Kidney epithelial cell (primary cell): ENCODE measurements at regions not wholly inside any gene's neighbourhood (a gene's known extent, or its start where the extent isn't known, plus 50 kb on each side); places are given as distances from the start of the nearest gene placed in this dataset.

Experiments
- DNase-seq: peaks from one replicate; pipeline ENCODE4 v3.0.0-alpha.2; 2010; ENCODE audit warnings: low read depth
- H3K27me3 ChIP-seq: 2 replicates; pipeline ENCODE4 v1.6.0; 2011; ENCODE audit warnings: low read length; ENCODE audit not compliant: control insufficient read depth, insufficient read depth
- H3K36me3 ChIP-seq: 2 replicates; pipeline ENCODE4 v1.5.1; 2011; ENCODE audit warnings: low read length; ENCODE audit not compliant: control insufficient read depth, insufficient read depth
- H3K4me3 ChIP-seq: 2 replicates; pipeline ENCODE4 v1.5.1; 2011; ENCODE audit warnings: low read depth, mild to moderate bottlenecking, control low read depth, low read length
- TF ChIP-seq, protein P1 (sequence below): IDR thresholded peaks from 2 replicates; pipeline ENCODE4 v1.5.1; 2011; ENCODE audit warnings: mild to moderate bottlenecking, moderate library complexity, low read length, control low read depth, inconsistent platforms; ENCODE audit not compliant: insufficient read depth, poor library complexity, severe bottlenecking

DNA sequence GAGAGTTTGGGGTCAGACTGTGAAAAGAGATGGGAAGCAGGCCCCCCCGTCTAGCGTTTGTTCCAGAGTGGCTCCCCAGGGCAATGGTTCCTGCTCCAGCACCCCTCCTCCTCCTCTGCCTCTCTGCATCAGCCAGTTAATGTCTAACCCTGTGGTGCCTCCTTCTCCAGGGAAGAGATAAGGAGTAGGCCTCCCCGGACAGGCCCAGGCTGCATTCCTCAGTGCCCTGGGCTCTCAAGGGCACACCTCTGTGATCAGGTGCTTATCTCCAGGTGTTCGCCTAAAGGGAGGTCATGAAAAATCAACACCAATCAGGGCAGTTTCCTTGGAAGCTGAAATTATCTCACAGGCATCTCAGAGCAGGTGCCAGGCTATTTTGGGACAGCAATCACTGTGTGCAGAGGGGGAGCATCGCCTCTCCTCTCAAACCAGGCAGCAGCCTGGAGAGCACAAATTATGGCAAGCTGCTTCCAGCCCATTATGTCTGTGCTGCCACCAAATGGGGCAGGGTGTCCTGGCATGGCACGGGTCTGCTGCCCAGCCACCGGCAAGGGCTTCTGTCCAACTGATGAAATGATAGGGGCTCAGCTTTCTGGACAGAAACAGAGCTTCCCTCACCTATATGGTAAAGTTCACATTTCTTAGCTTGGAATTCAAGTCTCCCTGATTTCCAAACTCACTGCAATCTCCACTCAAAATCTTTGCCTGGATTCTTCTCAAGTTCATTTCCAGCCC, 255.8 kb upstream of the SLC14A2 start:
- Histone ChIP-seq H3K4me3 (no peak overlapping the region), H3K36me3 (no peaks in the 10 kb centered on the region), H3K27me3 (no peaks in the 10 kb centered on the region)
- TF ChIP-seq, protein P1, sequence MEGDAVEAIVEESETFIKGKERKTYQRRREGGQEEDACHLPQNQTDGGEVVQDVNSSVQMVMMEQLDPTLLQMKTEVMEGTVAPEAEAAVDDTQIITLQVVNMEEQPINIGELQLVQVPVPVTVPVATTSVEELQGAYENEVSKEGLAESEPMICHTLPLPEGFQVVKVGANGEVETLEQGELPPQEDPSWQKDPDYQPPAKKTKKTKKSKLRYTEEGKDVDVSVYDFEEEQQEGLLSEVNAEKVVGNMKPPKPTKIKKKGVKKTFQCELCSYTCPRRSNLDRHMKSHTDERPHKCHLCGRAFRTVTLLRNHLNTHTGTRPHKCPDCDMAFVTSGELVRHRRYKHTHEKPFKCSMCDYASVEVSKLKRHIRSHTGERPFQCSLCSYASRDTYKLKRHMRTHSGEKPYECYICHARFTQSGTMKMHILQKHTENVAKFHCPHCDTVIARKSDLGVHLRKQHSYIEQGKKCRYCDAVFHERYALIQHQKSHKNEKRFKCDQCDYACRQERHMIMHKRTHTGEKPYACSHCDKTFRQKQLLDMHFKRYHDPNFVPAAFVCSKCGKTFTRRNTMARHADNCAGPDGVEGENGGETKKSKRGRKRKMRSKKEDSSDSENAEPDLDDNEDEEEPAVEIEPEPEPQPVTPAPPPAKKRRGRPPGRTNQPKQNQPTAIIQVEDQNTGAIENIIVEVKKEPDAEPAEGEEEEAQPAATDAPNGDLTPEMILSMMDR = no peak
- DNase-seq = no peak

DNA sequence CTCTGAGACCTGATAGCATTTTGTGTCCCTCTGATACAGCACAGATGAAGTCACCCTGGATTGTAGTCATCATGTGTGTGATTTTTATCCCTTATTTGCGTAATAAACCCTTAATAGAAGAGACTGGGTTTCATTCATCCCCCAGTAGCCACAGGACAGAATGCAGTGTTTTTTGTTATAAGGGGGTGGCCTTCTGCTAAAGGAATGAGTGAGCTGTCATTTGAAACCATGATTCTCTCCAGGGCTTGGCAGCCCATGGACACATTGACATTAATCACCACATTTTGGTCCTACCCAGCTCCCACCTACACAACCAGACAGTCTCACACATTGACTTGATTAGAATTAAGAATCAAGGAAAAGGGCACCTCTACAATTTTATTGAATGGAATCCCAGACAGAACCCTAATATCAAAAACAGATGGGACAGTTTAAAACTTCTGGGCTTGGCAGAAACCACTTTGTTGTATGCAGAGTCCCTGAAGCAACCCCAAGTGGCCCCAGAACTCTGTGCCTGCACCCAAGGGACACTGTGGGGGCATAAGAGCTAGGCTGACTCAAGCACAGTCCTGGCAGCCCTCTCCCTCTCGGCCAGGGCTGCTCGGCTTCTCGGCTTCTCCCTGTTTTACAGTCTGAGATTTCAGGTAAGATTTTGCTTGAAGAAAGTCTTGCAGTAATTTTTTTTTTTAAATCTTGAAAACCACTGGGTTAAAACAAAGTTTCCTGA, 254.0 kb upstream of the SLC14A2 start:
- no peak overlapping the region for H3K4me3 ChIP-seq
- DNase-seq = no peak
- TF ChIP-seq, protein P1 = no peak
- H3K27me3 ChIP-seq = no peaks in the 10 kb centered on the region
- no peaks in the 10 kb centered on the region for H3K36me3 ChIP-seq

DNA sequence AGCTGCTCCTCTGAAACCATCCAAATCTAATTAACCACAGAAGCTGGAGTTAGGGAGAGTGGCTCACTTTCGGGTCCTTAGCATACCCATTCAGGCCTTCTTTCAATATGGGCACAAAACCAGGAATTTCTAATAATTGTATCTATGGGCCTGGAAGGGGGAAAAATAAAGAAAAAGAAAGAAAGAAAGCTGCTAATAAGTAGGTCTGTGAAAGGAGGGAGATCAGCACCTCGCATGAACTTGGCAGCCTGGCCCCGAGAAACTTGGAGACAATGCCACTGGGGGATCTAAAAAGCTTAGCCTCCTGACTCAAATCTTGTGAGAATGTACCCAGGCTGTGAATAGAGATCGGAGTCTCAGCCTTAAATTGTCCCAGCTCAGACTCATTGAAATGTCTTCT, 252.1 kb upstream of the SLC14A2 start:
- Histone ChIP-seq H3K27me3 (no peaks in the 10 kb centered on the region), H3K36me3 (no peaks in the 10 kb centered on the region), H3K4me3 (no peak overlapping the region)
- DNase-seq = no peak
- TF ChIP-seq, protein P1 = no peak

DNA sequence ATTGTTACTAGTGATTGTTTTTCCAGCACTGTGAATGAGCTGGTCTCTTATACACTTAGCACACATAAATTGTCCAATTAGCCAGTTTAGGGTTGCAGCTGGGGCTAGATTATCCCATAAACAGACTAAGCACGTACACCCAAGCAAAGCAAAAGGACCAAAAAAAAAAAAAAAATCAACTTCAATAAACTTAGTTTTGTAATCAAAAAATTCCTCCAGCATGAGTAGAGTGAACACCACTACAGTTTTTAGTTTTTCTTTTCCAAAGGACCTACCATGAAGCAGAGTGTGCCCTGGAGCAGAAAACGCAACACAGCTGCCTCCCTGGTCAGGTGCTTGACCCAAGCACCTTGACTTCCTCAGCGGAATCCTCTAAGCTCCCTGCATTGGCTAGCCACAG, 249.4 kb upstream of the SLC14A2 start:
- H3K36me3 ChIP-seq = no peaks in the 10 kb centered on the region
- H3K27me3 ChIP-seq = no peaks in the 10 kb centered on the region
- TF ChIP-seq, protein P1 = no peak
- DNase-seq = no peak
- no peak overlapping the region for H3K4me3 ChIP-seq

DNA sequence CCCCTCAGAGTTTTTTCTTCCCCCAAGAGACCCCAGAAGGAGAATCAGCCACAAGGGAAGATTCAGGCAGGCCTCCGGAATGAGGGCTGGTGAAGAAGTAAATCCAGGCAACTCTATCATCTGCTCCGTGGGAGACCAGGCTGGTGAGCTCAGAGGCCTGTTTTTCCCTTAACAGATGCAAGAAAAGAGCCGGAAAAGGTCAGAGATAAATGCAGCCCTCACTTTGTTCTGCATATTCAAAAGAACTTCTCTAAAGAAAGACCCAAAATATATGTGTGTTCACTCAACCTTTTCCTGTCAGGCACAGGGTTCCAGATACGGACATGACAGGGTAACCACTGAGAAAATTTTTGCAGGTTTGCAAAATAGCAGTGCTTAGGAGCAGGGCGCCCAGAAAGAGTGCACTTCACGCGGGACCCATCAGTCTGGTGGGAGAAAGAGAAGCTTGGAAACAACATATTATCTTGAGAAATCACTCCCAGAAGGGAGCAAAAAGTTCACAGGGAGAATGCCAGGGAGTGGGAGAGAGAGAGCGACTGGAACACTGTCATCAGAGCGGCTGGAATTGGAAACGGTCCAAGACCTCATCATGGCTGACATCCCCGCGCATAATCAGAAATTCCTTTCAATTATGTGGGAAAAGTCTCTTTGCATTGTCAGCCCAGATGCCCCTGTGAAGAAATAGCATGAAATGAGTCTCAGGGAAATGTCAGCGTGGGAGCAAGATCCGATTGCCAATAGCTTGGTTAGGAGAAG, 244.8 kb upstream of the SLC14A2 start:
- DNase-seq = no peak
- H3K27me3 ChIP-seq = no peaks in the 10 kb centered on the region
- H3K36me3 ChIP-seq = no peaks in the 10 kb centered on the region

More for the DNA sequence above, 244.8 kb upstream of the SLC14A2 start:
- no peak overlapping the region for H3K4me3 ChIP-seq
- TF ChIP-seq, protein P1 = no peak
